H1 (cell line): ENCODE measurements at regions not wholly inside any gene's neighbourhood (a gene's known extent, or its start where the extent isn't known, plus 50 kb on each side); places are given as distances from the start of the nearest gene placed in this dataset.

ENCODE experiments used
- EZH2 ChIP-seq: fragments of 200-600 bp; sonication (generic); IDR thresholded peaks from 2 replicates; pipeline ENCODE4 v1.7.1; 2012; ENCODE audit warnings: low read depth, mild to moderate bottlenecking, moderate library complexity, low read length, inconsistent platforms; ENCODE audit not compliant: severe bottlenecking

- no peak for TF ChIP-seq EZH2
These were observed 310.7 kb upstream of the CCL2 start (continued) for GRCh38 chr17:33944412-33944811.
